GM12878 (cell line): ENCODE measurements at regions not wholly inside any gene's neighbourhood (a gene's known extent, or its start where the extent isn't known, plus 50 kb on each side); places are given as distances from the start of the nearest gene placed in this dataset.

Experiments used
- BACH1 ChIP-seq: fragments of 450-650 bp; IDR thresholded peaks from 2 replicates; pipeline ENCODE4 v1.6.1; 2017; ENCODE audit warnings: mild to moderate bottlenecking, borderline replicate concordance
- CBX3 ChIP-seq: fragments of 200-600 bp; sonication (generic); IDR thresholded peaks from 2 replicates; pipeline ENCODE4 v1.6.1; 2016; ENCODE audit warnings: low read depth, borderline replicate concordance
- EP300 ChIP-seq, 2 experiments: fragments of 150-350 bp in 1 of 2; IDR thresholded peaks; 2 replicates each; pipeline ENCODE4 v1.6.1; 2011 to 2012; ENCODE audit warnings: low read depth in 2 of 2, low read length in 2 of 2, borderline replicate concordance in 1 of 2, improper control_type of control experiment in 1 of 2, inconsistent platforms in 1 of 2; ENCODE audit not compliant: control insufficient read depth in 1 of 2
- HDAC2 ChIP-seq: fragments of 200-600 bp; sonication (generic); IDR thresholded peaks from 2 replicates; pipeline ENCODE4 v1.6.1; 2017
- HDAC6 ChIP-seq: fragments of 200-600 bp; sonication (generic); IDR thresholded peaks from one replicate; pipeline ENCODE4 v1.8.0; 2017; ENCODE audit warnings: antibody characterized with exemption; ENCODE audit not compliant: unreplicated experiment
- IRF3 ChIP-seq: fragments of 450-650 bp; IDR thresholded peaks from 2 replicates; pipeline ENCODE4 v1.6.1; 2014; ENCODE audit warnings: mild to moderate bottlenecking
- NR2C1 ChIP-seq: fragments of 450-650 bp; IDR thresholded peaks from 2 replicates; pipeline ENCODE4 v1.6.1; 2017; ENCODE audit warnings: antibody characterized with exemption, mild to moderate bottlenecking, moderate library complexity
- POLR2A ChIP-seq: IDR thresholded peaks from 2 replicates; pipeline ENCODE4 v1.6.1; 2011; ENCODE audit warnings: low read depth, mild to moderate bottlenecking, low read length
- RCOR1 ChIP-seq: conservative IDR thresholded peaks from 2 replicates; pipeline ENCODE4 v1.6.1; 2012; ENCODE audit warnings: low read depth, low read length, improper control_type of control experiment
- SMARCA5 ChIP-seq: fragments of 450-650 bp; IDR thresholded peaks from 2 replicates; pipeline ENCODE4 v1.6.1; 2017; ENCODE audit warnings: mild to moderate bottlenecking
- ZNF24 ChIP-seq: fragments of 450-650 bp; IDR thresholded peaks from 2 replicates; pipeline ENCODE4 v1.6.1; 2017; ENCODE audit warnings: antibody characterized with exemption, mild to moderate bottlenecking

GRCh38 chr13:112245989-112246388 is 130.2 kb upstream of the SPACA7 start:
- no peak for TF ChIP-seq EP300 (IDR thresholded peaks at IDR 0.05; ENCODE audit: borderline replicate concordance in 1 of 2, control insufficient read depth in 1 of 2, low read depth in 2 of 2, low read length in 2 of 2)
- TF ChIP-seq ZNF24 = no peak
- no peak for TF ChIP-seq POLR2A
- TF ChIP-seq SMARCA5 = no peak
- no peak for TF ChIP-seq RCOR1
- no peak for TF ChIP-seq IRF3
- no peak for TF ChIP-seq BACH1
- no peak for TF ChIP-seq HDAC6
- no peak for TF ChIP-seq NR2C1
- no peak for TF ChIP-seq HDAC2
- TF ChIP-seq CBX3 = no peak
